ENCODE measurements at regions not wholly inside any gene's neighbourhood (a gene's known extent, or its start where the extent isn't known, plus 50 kb on each side); places are given as distances from the start of the nearest gene placed in this dataset.
"Not testable (repeated sequence)": the region's sequence is repeated elsewhere in the genome, so short reads cannot be mapped to it uniquely, and the experiment has no call there.

GRCh38 chr3:150239766-150240165 is 168.3 kb upstream of the TSC22D2 start:
- no peak for DNase-seq

GRCh38 chr3:150238995-150239619 is 169.0 kb upstream of the TSC22D2 start:
- peak; percentile 77 for DNase-seq

- DNase-seq, result no peak
Measured at GRCh38 chr3:150238048-150238802, 169.9 kb upstream of the TSC22D2 start.

- no peak for DNase-seq
Measured at GRCh38 chr3:150237490-150237889, 170.6 kb upstream of the TSC22D2 start.

- no peak for DNase-seq
Measured at GRCh38 chr3:150236316-150237082, 171.6 kb upstream of the TSC22D2 start.

GRCh38 chr3:150235799-150236198 is 172.3 kb upstream of the TSC22D2 start:
- DNase-seq, result no peak

GRCh38 chr3:150232992-150233451 is 175.1 kb upstream of the TSC22D2 start:
- DNase-seq, result no peak

GRCh38 chr3:150230037-150230436 is 178.1 kb upstream of the TSC22D2 start:
- DNase-seq, result no peak

GRCh38 chr3:150228626-150229025 is 179.5 kb upstream of the TSC22D2 start:
- not testable (repeated sequence) for DNase-seq

GRCh38 chr3:150227839-150228238 is 180.3 kb upstream of the TSC22D2 start:
- DNase-seq, result no peak

- no peak for DNase-seq
Measured at GRCh38 chr3:150225986-150226385, 182.1 kb upstream of the TSC22D2 start.

GRCh38 chr3:150223558-150223957 is 184.5 kb upstream of the TSC22D2 start:
- DNase-seq, result no peak

GRCh38 chr3:150222691-150223489 is 185.2 kb upstream of the TSC22D2 start:
- no peak for DNase-seq

- DNase-seq, result no peak
Measured at GRCh38 chr3:150221904-150222523, 186.1 kb upstream of the TSC22D2 start.

- DNase-seq, result no peak
Measured at GRCh38 chr3:150220799-150221198, 187.3 kb upstream of the TSC22D2 start.

- DNase-seq, result no peak
Measured at GRCh38 chr3:150220041-150220440, 188.1 kb upstream of the TSC22D2 start.

GRCh38 chr3:150218841-150219240 is 189.3 kb upstream of the TSC22D2 start:
- DNase-seq, result no peak

- no peak for DNase-seq
Measured at GRCh38 chr3:150218236-150218635, 189.9 kb upstream of the TSC22D2 start.

GRCh38 chr3:150217691-150218090 is 190.4 kb upstream of the TSC22D2 start:
- no peak for DNase-seq

- DNase-seq, result no peak
Measured at GRCh38 chr3:150216866-150217600, 191.1 kb upstream of the TSC22D2 start.

GRCh38 chr3:150216041-150216811 is 191.9 kb upstream of the TSC22D2 start:
- DNase-seq, result peak; percentile 94

Data from NCI-H1417 treated with DMSO at 0.1 percent for 48 hours (cell line).